AG04449 (cell line): ENCODE measurements at regions not wholly inside any gene's neighbourhood (a gene's known extent, or its start where the extent isn't known, plus 50 kb on each side); places are given as distances from the start of the nearest gene placed in this dataset.

Experiments used
- CTCF ChIA-PET: fragments of 350-600 bp; formaldehyde crosslinking; extraction: SDS; loops from one replicate; lab custom pipeline; 2021; ENCODE audit warnings: antibody characterized with exemption; lab: Yijun Ruan, JAX
- POLR2A ChIA-PET: fragments of 400-600, 350-600 bp; formaldehyde crosslinking; extraction: SDS; loops from one replicate; lab custom pipeline; 2020; ENCODE audit warnings: antibody characterized with exemption, inconsistent platforms; lab: Yijun Ruan, JAX
- DNase-seq: peaks from one replicate; pipeline ENCODE4 v3.0.0-alpha.2; 2010; ENCODE audit warnings: low read depth, low spot score
- H3K4me3 ChIP-seq: 2 replicates; pipeline ENCODE4 v1.5.1; 2011; ENCODE audit warnings: low read depth, mild to moderate bottlenecking, control low read depth, low read length
- CTCF ChIP-seq: IDR thresholded peaks from one replicate; pipeline ENCODE4 v1.5.1; 2011; ENCODE audit warnings: mild to moderate bottlenecking, moderate library complexity, low read length, control low read depth, inconsistent platforms; ENCODE audit not compliant: insufficient read depth; ENCODE audit errors: missing control alignments

- CTCF ChIA-PET: no interaction called here
These were observed 227.9 kb downstream of the BCAS1 start for GRCh38 chr20:53842301-53843099.

GRCh38 chr20:53841741-53842140 is 228.7 kb downstream of the BCAS1 start:
- no peak overlapping the region for H3K4me3 ChIP-seq
- no peak for DNase-seq
- ChIA-PET POLR2A (no interaction called here), CTCF (no interaction called here)
- no peak for TF ChIP-seq CTCF

More at GRCh38 chr20:53842301-53843099, 227.9 kb downstream of the BCAS1 start:
- no peak for DNase-seq
- no peak for TF ChIP-seq CTCF
- POLR2A ChIA-PET: no interaction called here
- H3K4me3 ChIP-seq: no peak overlapping the region

- DNase-seq: no peak
These were observed 229.9 kb downstream of the BCAS1 start for GRCh38 chr20:53840532-53840931.

GRCh38 chr20:53839423-53840176 is 230.8 kb downstream of the BCAS1 start:
- no peak overlapping the region for H3K4me3 ChIP-seq
- TF ChIP-seq CTCF: no peak
- POLR2A ChIA-PET: no interaction called here
- no peak for DNase-seq
- CTCF ChIA-PET: interaction anchor here (1.5 kb wide), 1 partner anchor 77 kb away, joined by 6 read pairs; no protein-coding TSS in a partner anchor

More at GRCh38 chr20:53840532-53840931, 229.9 kb downstream of the BCAS1 start:
- no peak overlapping the region for H3K4me3 ChIP-seq
- ChIA-PET POLR2A (no interaction called here), CTCF (interaction anchor here (1.5 kb wide), 1 partner anchor 76 kb away, joined by 6 read pairs; no protein-coding TSS in a partner anchor)
- TF ChIP-seq CTCF: no peak

- no peak overlapping the region for H3K4me3 ChIP-seq
- POLR2A ChIA-PET: no interaction called here
- no peak for TF ChIP-seq CTCF
- CTCF ChIA-PET: no interaction called here
- no peak for DNase-seq
These were observed 232.0 kb downstream of the BCAS1 start for GRCh38 chr20:53838311-53838868.
